OCI-M2 (cell line): ENCODE measurements at regions not wholly inside any gene's neighbourhood (a gene's known extent, or its start where the extent isn't known, plus 50 kb on each side); places are given as distances from the start of the nearest gene placed in this dataset.
A peak's percentile ranks its signal among the peaks of the same experiment; 100 is the strongest.
"Not testable (repeated sequence)": the region's sequence is repeated elsewhere in the genome, so short reads cannot be mapped to it uniquely, and the experiment has no call there.

Source experiments
- DNase-seq: peaks from one replicate; lab custom pipeline; 2025; ENCODE audit not compliant: unreplicated experiment; lab: John Stamatoyannopoulos, UW

DNA sequence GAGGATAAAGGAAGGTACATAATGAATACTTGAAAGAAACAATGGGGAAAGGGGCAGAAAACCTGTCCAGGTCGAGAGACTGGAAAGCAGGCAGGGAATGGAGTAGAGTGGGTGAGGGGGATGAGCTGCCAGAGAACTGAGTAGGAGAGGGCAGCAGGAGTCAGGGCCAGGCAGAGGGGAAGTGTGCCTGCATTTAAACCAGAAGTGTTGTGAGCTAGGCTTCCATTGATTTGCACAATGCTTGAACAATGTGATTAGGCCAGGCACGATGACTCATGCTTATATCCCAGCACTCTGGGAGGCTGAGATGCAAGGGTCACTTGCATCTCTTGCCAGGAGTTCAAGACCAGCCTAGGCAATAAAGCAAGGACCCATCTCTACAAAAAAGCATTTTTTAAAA is 332.6 kb downstream of the ANAPC1 start:
- DNase-seq: not testable (repeated sequence)

DNA sequence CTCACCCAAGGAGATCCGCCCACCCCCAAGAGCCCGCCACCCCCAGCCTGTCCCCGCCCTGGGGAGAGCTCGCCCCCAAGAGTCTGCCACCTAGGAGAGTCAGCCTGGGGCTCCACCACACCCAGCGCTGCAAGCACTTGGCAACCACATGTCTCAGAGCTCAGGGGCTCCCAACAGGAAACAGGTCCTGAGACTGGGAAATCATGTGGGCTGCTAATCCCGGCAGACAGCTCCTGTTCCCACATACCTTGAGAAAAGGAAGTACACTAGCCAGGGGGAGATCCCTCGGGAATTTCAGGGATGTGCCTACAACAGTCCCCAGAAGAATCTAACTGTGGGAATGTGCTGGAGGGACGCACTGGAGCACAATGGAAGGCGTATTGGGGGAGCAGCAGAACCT is 331.4 kb downstream of the ANAPC1 start:
- not testable (repeated sequence) for DNase-seq

DNA sequence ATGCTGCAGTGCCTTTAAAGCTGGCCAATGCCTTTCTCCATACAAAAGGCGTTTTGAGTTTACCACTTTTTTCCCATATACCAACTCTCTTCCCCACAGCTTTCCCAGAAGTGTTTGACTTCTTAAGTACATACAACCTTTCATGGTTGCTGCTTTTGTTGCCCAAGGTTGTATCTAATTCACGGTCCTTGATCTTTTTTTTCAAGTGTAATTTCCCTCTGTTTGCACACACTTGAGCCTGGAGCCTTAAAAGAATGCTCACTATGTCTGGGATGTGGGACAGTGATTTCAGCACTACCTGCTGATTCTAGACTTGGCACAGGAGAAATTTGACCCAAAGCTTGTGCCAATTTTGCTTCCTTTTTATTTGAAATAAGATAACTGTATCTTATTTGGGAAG is 324.7 kb downstream of the ANAPC1 start:
- not testable (repeated sequence) for DNase-seq

DNA sequence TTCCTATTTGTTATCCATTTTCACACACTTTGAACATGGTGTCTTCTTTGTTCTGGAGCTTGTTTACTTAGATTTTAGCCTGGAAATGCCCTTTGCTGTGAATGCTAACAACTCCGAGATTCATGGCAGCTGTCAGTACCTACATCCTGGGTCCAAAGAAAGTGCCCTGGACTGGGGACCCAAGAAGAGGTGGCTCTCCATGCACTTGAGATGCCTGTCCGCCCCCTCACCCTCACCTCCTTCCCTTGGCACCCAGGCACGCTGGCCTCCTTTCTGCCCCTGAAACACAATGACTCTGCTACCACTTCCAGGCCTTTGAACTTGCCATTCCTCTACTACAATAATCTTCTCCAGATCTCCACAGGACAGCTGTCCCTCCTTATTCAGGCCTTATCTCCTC is 324.2 kb downstream of the ANAPC1 start:
- not testable (repeated sequence) for DNase-seq

DNA sequence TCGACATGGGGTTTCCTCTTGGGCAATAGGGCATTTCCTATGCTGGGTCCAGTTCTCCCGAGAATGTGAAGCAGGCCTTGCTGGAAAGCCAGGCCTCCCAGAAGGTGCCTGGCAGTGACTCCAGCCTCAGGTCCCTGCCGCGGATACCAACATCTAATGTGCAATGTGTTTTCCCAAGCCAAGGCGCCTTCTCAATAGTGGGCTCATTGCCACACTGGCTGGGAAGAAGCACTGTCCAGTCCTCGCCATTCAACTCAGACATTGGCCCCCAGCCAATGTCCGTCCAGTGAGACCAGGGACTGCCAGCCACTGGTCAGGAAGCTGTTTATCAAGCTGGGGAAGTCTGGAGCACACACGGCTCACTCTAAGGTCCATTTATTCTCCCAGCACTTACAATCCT is 317.9 kb downstream of the ANAPC1 start:
- not testable (repeated sequence) for DNase-seq

DNA sequence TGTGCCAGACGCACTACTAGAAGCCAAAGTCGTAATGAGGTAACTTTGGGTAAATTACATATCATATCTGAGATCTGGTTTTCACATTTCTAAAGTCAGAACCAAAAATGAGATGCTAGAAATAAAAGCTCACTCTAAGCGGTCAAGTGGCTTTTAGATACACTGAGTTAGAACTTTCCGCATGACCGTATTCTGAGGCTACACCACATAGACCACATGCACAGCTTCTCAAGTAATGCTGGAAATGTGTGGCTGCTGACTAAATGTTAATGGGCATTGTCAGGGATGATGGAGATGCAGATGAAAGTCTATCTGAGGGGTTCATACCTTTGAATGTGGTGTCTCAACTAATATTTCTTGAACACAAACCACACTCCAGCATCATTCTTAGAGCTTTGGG is 316.8 kb downstream of the ANAPC1 start:
- not testable (repeated sequence) for DNase-seq

DNA sequence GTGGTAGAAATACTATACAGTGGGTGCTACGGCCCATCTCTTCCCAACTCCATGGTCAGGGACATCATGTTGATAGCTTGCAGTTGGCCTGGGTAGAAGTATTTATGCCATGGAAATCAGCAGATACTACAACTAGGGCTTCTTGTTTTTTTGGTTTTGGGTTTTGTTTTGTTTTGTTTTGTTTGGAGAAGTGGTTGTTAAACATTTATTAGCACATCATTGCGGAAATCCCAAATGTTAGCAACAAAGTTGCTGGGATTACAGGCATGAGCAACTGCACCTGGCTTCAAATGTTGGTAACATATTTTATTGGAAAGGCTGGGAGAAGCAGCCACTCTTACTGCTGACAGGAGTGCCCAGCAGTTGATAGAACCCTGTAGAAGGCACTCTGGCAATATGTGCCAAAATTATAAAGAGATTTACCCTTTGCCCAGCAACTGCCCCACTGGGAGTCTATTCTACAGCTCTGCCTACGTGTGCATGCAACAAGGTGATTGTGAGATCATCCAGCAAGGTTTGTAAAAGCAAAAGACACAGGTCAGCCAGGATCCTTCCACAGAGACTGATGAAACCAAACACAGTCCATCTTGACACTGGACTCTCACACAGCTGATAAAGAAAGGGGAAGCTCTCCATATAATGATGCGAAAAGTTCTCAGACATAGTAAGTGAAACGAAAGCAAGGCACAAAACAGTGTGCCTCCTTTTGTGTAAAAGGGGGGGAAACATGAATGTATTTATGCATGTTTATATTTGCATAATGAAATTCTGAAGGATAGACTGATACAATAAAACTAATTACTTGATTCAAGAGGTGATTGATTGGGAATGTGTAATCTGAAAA is 314.4 kb downstream of the ANAPC1 start:
- not testable (repeated sequence) for DNase-seq

DNA sequence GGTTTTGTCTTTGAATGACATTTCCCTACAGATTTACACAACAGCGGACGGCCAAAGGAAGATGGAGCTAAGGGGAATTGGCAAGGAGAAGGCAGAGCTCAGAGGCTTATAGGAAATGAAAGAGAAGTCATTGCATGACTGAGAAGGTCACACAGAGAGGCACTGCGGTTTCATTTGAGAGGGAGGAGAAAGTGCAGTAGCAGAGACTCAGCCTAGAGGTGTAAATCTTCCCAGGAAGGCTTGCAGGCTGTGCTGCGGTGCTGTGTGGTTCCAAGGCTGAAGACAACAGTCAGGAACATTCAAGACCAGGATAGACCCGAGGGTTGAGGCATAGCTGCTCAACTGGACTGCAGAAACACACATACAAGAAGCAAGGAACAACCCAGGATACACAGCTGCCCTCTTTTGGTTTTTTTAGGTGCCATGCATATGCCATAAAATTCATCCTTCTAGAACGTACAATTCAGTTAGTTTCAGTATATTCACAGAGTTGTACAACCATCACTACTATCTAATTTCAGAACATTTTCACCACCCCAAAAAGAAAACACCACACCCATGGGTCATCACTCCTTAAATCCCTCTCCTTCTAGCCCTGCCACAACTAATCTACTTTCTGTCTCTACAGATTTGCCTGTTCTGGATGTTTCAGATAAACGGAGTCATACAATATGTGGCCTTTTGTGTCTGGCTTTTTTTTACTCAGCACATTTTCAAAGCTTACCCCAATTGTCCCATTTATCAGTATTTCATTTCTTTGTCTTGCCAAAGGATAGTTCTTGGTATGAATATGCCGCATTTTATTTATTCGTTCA is 313.5 kb downstream of the ANAPC1 start:
- peak; percentile 7 for DNase-seq

DNA sequence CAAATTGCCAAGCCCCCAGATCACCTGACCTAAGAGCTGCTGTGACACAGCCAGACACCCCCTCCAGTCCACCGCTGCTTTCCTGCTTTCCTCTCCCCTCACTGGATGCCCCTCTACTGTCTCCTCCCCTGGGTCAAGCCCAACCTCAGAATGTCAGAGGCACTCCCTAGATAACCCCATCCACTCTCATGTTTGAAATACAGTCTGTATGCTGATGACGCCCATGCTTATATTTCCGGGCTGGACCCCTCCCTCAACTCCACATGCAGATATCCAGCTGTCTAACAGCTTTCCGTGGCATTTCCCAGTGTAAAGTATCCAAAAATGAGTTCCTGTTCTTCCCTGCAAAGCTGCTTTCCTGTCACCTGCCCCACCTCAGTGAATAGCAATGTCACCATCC is 309.2 kb downstream of the ANAPC1 start:
- not testable (repeated sequence) for DNase-seq

DNA sequence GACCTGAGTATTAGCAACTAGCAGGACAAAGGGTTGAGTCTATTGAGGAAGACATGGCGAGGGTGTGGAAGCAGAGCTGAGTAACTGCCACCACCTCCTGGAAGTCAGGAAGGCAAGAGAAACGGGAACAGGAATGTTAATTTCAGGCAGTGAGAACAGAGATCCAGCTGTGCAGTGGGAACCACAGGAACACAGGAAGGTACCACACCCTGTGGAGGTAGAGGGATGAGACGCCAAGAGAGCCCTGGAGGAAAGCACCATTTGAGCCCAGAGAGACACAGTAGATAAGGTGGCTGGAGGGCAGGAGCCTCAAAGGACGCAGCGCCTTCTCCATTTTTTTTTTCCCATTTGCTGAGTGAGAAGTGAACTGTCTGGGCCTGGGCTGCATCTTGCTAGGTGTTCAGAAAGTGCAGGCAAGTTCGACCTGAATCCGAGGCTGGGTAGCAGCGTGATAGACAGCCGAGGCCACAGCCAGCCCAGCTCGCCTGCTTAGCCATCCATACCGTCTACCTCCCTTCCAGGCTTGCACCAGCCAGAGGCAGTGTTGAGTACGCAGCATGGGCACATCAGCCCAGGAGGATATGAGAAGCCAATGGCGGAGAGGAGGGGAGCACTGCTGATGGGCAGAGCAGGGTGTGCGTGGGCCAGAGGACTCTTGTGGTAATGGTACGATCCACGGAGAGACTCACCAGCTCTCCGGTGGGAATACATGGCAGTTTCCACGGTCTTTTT is 306.7 kb downstream of the ANAPC1 start:
- DNase-seq: not testable (repeated sequence)

DNA sequence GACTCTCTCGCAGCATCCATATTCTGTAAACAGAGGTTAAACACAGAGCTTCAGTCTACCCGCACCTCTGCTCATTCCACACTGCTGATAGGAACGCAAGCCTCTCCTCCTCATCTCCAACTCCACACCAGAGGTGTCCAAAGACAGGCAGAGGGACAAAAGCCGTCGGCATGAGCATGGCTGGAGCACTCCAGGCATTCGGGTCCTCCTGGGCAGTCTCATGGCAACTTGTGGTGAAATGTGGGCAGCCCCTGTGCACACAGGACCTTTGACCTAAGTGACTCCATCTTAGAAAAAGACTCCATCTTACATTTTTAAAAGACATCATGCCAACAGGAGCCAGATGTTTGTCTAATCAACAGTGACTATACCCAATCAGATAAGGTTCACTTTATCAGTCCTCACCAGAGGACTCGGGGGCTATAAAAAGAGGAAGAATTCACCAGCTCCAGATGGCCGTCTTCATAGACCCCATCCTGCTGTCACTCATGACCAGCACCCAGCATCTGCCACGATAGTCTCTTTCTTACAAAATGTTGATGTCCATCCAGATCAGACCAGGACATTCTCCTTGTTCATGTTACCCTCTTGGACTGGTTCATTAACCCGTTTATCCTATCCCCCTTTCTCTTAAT is 304.4 kb downstream of the ANAPC1 start:
- not testable (repeated sequence) for DNase-seq

DNA sequence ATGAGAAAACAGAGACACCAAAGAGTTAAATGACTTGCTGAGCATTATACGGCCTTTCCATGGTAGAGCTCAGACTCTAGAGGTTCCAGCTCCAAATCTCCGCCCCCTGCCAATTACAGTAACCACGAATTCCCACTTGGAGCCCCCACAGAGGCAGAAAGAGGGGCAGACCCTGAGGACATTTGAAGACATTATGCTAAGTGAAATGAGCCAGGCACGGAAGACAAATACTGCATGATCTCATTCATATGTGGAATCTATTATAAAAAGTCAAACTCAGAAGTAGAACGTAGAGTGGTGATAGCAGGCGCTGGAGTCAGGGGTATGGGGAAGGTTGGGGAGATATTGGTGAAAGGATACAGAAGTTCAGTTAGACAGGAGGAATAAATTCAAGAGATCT is 303.4 kb downstream of the ANAPC1 start:
- not testable (repeated sequence) for DNase-seq

DNA sequence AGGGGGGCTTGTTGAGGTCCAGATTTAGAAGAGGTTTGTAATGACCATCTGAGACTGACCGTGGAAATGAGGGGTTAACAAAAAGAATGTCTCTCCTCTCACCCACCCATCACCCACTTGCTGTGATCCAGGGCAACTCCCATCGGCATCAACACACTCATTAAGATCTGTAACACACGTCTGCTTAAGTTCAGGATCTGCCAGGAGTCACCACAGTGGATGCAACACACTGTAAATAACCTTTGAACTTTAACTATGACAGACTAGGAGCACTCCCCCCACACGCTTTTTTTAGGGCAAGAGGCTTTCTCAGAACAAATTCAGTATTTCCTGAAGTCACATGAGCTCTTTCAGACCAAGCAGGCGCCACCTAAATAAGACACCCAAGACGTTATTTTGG is 301.9 kb downstream of the ANAPC1 start:
- not testable (repeated sequence) for DNase-seq

DNA sequence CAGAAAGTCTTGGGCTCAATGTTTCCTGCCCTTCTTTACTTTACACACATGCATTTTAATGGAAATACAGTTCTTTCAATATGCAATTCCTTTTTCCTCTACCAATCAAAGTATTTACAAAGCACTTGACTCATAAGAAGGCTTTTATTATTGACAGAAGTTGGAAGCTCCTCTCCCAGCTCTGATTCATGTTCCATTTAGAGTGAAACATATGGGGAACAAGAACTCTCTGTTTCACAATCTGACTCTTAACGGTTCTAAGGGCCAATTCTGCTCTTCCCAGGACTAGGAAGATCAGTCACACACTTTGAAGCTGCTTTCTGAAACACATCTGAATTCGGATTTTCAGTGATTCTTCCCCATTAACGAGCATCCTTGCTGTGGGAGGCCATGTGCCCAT is 300.5 kb downstream of the ANAPC1 start:
- DNase-seq: not testable (repeated sequence)

DNA sequence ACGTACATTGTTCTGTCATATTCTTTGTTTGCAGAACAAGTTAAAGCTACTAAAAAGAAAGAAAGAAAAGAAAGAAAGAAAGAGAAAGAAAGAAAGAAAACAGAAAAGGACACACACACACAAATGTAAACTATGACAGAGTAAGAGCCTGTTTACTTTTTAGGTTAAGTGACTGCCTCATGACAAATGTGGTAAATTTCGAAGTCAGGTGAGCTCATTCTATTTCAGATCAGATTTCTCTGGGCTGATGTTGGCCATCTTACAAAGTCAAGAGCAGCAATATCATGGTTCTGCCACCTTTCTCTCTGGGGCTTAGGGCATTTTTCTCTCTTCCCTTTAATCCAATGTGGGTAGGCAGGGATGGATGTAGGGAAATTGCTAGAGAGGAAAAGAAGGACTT is 299.5 kb downstream of the ANAPC1 start:
- DNase-seq: not testable (repeated sequence)

DNA sequence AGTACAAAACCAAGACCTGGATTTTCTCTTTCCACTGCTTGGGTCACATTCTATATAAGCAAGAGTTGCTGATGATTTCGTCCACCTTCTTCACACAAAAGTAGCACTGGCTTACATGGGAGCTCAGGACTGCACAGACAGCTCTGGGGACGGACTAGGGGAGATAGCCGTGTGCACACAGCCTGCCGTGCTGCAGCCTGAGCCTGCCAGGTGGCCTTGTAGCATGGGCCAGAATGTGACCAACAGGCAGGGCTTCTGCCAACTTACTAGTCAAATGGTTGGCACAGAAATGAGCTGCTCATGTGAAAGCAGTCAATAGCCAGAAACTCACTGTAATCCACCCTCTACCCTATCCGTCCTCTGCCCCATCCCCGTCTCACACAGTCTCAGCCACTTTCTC is 299.0 kb downstream of the ANAPC1 start:
- DNase-seq: not testable (repeated sequence)

DNA sequence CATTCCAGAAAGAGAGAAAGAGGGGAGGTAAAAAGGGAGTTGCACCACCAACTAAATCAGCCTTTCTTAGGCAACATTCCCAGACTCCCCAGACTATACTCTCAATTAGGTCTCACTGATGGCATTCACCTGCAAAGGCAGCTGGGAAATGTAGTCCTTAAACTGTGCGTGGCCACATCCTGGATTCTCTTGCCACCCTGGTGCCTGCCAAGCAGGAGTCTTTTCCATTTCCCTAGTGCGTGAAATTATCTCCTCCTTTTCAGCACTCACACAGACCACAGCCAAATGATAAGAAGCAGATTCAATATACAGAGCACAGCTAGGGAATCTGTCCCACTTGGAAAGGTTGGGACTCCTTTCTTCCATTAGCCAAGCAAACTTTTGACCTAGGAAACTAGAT is 298.0 kb downstream of the ANAPC1 start:
- not testable (repeated sequence) for DNase-seq

DNA sequence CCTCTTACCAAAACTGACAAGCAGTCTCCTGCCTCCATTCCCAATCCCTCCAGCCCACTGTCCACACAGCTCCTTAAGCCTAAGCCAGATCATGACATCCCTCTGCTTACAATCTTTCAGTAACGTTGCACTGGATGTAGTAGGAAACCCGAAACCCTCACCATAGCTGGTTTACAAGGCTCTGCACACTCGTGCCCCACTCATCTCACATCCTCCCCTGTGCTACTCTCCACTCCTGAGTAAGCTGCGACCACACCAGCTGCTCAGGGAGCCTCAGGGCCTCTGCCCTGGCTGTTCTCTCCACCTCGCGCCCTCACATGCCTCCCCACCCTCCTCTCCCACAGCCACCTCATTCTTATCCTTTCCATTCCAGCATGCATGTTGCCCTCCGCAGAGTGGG is 288.9 kb downstream of the ANAPC1 start:
- not testable (repeated sequence) for DNase-seq

DNA sequence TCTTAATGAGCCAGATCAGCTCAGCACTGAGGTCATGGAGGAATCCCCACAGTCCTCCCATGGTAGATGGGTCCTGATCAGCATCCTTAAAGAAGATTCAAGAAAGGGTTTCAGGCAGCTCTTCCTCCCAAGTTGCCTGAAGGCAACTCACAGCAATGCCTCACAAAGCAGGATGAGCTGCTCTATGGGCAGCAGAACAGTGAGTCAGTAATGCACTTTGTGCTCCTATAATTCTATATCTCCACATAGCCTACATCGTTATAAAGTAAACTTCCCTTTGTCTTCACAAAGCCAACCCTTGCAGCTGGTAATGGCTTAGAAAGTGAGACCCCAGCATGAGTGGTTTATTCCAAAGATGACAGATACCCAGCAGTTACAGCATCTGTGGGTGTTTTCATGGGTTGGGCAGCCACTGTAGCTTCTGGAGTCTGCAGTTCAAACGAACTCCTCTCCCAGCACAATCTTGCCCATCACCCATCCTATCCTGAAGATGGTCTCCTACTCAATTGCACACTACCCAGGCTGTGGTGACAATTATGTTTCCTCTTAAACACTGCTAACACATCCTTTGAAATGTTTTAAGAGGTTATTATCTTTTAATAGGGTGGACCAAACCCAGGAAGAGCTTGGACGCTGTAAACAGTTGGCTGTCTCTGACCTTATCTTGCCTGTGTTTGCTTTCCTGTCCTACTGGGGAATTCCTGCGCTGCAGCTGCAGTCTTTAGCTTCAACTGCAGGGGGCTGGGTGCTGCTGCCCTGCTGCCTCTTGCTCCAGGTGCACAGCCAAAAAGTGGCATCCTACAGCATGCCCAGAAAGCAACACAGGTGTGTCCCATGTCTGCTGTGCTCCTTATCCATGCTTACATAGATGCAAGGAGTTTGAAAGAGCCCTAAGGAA is 286.9 kb downstream of the ANAPC1 start:
- DNase-seq: not testable (repeated sequence)

DNA sequence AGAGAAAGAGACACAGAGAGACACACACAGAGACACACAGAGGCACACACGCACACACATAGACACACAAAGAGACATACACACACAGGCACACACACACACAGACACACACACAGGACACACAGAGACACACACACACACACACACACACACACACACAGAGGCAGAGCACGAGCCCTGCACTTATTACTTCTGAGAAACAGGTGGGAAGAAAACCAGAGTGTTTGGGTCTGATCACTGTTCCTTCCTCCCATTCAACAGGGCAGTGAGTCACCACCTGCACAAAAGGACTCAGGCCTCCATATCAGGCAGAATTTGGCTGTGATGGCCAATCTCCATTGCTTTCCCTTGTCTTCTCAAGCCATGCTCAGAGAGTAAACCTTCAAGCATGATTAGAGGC is 285.0 kb downstream of the ANAPC1 start:
- not testable (repeated sequence) for DNase-seq
